K562 (cell line): ENCODE measurements at regions not wholly inside any gene's neighbourhood (a gene's known extent, or its start where the extent isn't known, plus 50 kb on each side); places are given as distances from the start of the nearest gene placed in this dataset.
A peak's percentile ranks its signal among the peaks of the same experiment; 100 is the strongest.

Experiments used
- ATAC-seq: fragments of 200-7000 bp; cut with Tn5 transposase; 3 replicates; pipeline ENCODE4 v1.9.1; 2020; ENCODE audit warnings: moderate library complexity
- BruUV-seq: library from RNA; stranded (reverse); fragments of 400-500 nt; replicated peaks from 2 replicates; lab custom pipeline; 2021; lab: Mats Ljungman, UMichigan
- CTCF ChIA-PET: fragments of 300-600 bp; formaldehyde crosslinking; extraction: SDS; loops from one replicate; lab custom pipeline; 2021; ENCODE audit warnings: low intra/inter-chr PET ratio; lab: Yijun Ruan, JAX
- POLR2A ChIA-PET: fragments of 300-600, 350-650 bp; sonication (Branson Sonifier 250); formaldehyde crosslinking; extraction: SDS; loops from one replicate; lab custom pipeline; 2021; ENCODE audit warnings: antibody characterized with exemption, inconsistent platforms; lab: Yijun Ruan, JAX
- DNase-seq, 4 experiments: peaks; one replicate each; pipeline versions ENCODE4 v3.0.0 to v3.0.0-alpha.2; 2011 to 2018; ENCODE audit warnings: low spot score in 3 of 4, mixed read lengths in 3 of 4; ENCODE audit errors: extremely low read depth in 1 of 4
- FAIRE-seq: peaks from 2 replicates; lab custom pipeline; 2011; peaks lifted over from hg19 to GRCh38; lab: Jason Lieb, UNC
- H2AFZ ChIP-seq: 2 replicates; pipeline ENCODE4 v1.6.0; 2011; ENCODE audit warnings: low read depth, low read length, control low read depth, inconsistent platforms
- H3K27ac ChIP-seq: fragments of 200-600 bp; 3 replicates; pipeline ENCODE4 v1.8.0; 2011; ENCODE audit warnings: low read depth, mild to moderate bottlenecking, control low read depth, inconsistent platforms, low read length, moderate library complexity, mixed read lengths; ENCODE audit errors: extremely low read depth
- H3K27me3 ChIP-seq, 2 experiments: fragments of 300-600 bp in 1 of 2; 2 replicates in 1 of 2; 3 replicates in 1 of 2; pipeline versions ENCODE4 v1.6.0 to v1.8.0; 2011; ENCODE audit warnings: inconsistent platforms in 2 of 2, low read length in 2 of 2, mild to moderate bottlenecking in 1 of 2, mixed read lengths in 1 of 2, moderate library complexity in 1 of 2; ENCODE audit not compliant: control insufficient read depth in 2 of 2, insufficient read depth in 2 of 2
- H3K36me3 ChIP-seq: fragments of 300-600 bp; 3 replicates; pipeline ENCODE4 v1.8.0; 2011; ENCODE audit warnings: mild to moderate bottlenecking, low read length, inconsistent platforms; ENCODE audit not compliant: control insufficient read depth, insufficient read depth
- H3K4me1 ChIP-seq, 2 experiments: fragments of 200-600 bp in 1 of 2; replicated peaks in 1 of 2; 2 replicates in 1 of 2; 3 replicates in 1 of 2; pipeline versions ENCODE4 v1.5.1 to v1.8.0; 2011; ENCODE audit warnings: inconsistent platforms in 2 of 2, low read length in 2 of 2, mild to moderate bottlenecking in 1 of 2, mixed read lengths in 1 of 2, moderate library complexity in 1 of 2; ENCODE audit not compliant: control insufficient read depth in 2 of 2, insufficient read depth in 2 of 2
- H3K4me2 ChIP-seq: 2 replicates; pipeline ENCODE4 v1.6.1; 2011; ENCODE audit warnings: low read length, control low read depth, inconsistent platforms, mixed read lengths; ENCODE audit not compliant: insufficient read depth
- H3K4me3 ChIP-seq: fragments of 200-600 bp; sonication (generic), shearing (Covaris generic); 2 replicates; pipeline ENCODE4 v1.5.1; 2016; ENCODE audit warnings: control low read depth, inconsistent platforms
- H3K79me2 ChIP-seq: fragments of 200-600 bp; 3 replicates; pipeline ENCODE4 v1.8.0; 2011; ENCODE audit warnings: low read length, inconsistent platforms; ENCODE audit not compliant: control insufficient read depth, insufficient read depth
- H3K9ac ChIP-seq, 2 experiments: 2 replicates each; pipeline versions ENCODE4 v1.6.0 to v1.6.1; 2011; ENCODE audit warnings: low read depth in 2 of 2, low read length in 2 of 2, control low read depth in 1 of 2, inconsistent platforms in 1 of 2, mild to moderate bottlenecking in 1 of 2, mixed read lengths in 1 of 2; ENCODE audit not compliant: insufficient read depth in 1 of 2
- H3K9me1 ChIP-seq: one replicate; pipeline ENCODE4 v1.6.0; 2011; ENCODE audit warnings: inconsistent platforms, mild to moderate bottlenecking, low read length, moderate library complexity; ENCODE audit not compliant: control insufficient read depth, insufficient read depth
- H3K9me3 ChIP-seq: replicated peaks from 2 replicates; pipeline ENCODE4 v1.5.1; 2011; ENCODE audit warnings: low read depth, low read length, inconsistent platforms; ENCODE audit not compliant: control insufficient read depth, insufficient read depth
- H4K20me1 ChIP-seq: replicated peaks from 2 replicates; pipeline ENCODE4 v1.6.1; 2011; ENCODE audit warnings: low read length, inconsistent platforms, mixed read lengths; ENCODE audit not compliant: control insufficient read depth, insufficient read depth
- CAMTA2 ChIP-seq: fragments of 250-450 bp; sonication (Bioruptor Pico); conservative IDR thresholded peaks from 2 replicates; pipeline ENCODE4 v1.5.1; 2022
- CREBBP ChIP-seq: IDR thresholded peaks from one replicate; pipeline ENCODE4 v1.6.1; 2012; ENCODE audit warnings: low read depth, mild to moderate bottlenecking, control low read depth, inconsistent platforms, low read length
- ILF3 ChIP-seq: fragments of 450-650 bp; IDR thresholded peaks from 2 replicates; pipeline ENCODE4 v1.6.1; 2018; ENCODE audit warnings: antibody characterized with exemption, mild to moderate bottlenecking, moderate library complexity, borderline replicate concordance
- JUND ChIP-seq, 2 experiments: IDR thresholded peaks; 2 replicates in 1 of 2; 3 replicates in 1 of 2; pipeline ENCODE4 v1.6.1; 2011; ENCODE audit warnings: borderline replicate concordance in 2 of 2, low read depth in 2 of 2, low read length in 2 of 2, improper control_type of control experiment in 1 of 2, missing biosample characterization in 1 of 2, missing genetic modification characterization in 1 of 2, missing genetic modification reagents in 1 of 2
- PBX2 ChIP-seq, 2 experiments: IDR thresholded peaks in 1 of 2; conservative IDR thresholded peaks in 1 of 2; 2 replicates each; pipeline ENCODE4 v1.6.1; 2016; ENCODE audit warnings: low read depth in 2 of 2, mild to moderate bottlenecking in 1 of 2, missing compliant biosample characterization in 1 of 2, missing genetic modification characterization in 1 of 2, moderate library complexity in 1 of 2
- PKNOX1 ChIP-seq: fragments of 450-650 bp; IDR thresholded peaks from 2 replicates; pipeline ENCODE4 v1.6.1; 2016
- PPARD ChIP-seq: fragments of 250-450 bp; sonication (Bioruptor Pico); IDR thresholded peaks from 2 replicates; pipeline ENCODE4 v1.8.0; 2022; ENCODE audit warnings: inconsistent platforms, mild to moderate bottlenecking, moderate library complexity
- PURB ChIP-seq: sonication (generic); formaldehyde crosslinking; IDR thresholded peaks from 2 replicates; pipeline ENCODE4 v1.9.0; 2021; ENCODE audit warnings: low read depth, mild to moderate bottlenecking, missing genetic modification reagents
- STAG1 ChIP-seq: sonication (generic); formaldehyde crosslinking; IDR thresholded peaks from 2 replicates; pipeline ENCODE4 v1.5.0; 2020; ENCODE audit warnings: missing genetic modification reagents, borderline replicate concordance
- TFE3 ChIP-seq: fragments of 450-650 bp; formaldehyde crosslinking; IDR thresholded peaks from 2 replicates; pipeline ENCODE4 v1.4.0; 2020; ENCODE audit warnings: mild to moderate bottlenecking, mixed read lengths
- U2AF1 ChIP-seq: fragments of 200-400 bp; formaldehyde crosslinking; optimal IDR thresholded peaks from 2 replicates; pipeline ENCODE3; 2017; ENCODE audit warnings: mild to moderate bottlenecking, low read depth, low read length, moderate library complexity
- ZNF644 ChIP-seq: fragments of 200-800 bp; sonication (Bioruptor generic); IDR thresholded peaks from 2 replicates; pipeline ENCODE4 v1.6.1; 2016; ENCODE audit warnings: low read depth, missing genetic modification characterization, missing compliant biosample characterization
- ZNF740 ChIP-seq, 3 experiments: fragments of 200-800 bp in 1 of 3; sonication (Bioruptor generic) in 1 of 3; sonication (generic) in 1 of 3; formaldehyde crosslinking in 1 of 3; IDR thresholded peaks; 2 replicates each; pipeline versions ENCODE4 v1.6.1 to v1.8.0; 2016 to 2022; ENCODE audit warnings: mild to moderate bottlenecking in 2 of 3, missing compliant biosample characterization in 2 of 3, missing genetic modification characterization in 2 of 3, missing genetic modification reagents in 1 of 3
- WGBS: fragments of 100-300 bp; shearing (Covaris generic); methylation state at CpG from one replicate; pipeline ENCODE4 v1.1.6; 2016; ENCODE audit warnings: low coverage, mixed read lengths; ENCODE audit not compliant: insufficient coverage; ENCODE audit errors: missing lambda C conversion rate; 5-methylcytosine and 5-hydroxymethylcytosine counted together
- in situ Hi-C: fragments of 300-500 bp; cut with MboI; formaldehyde crosslinking; loops from 4 replicates; pipeline ENCODE4 v1.15.0; 2018; ENCODE audit warnings: inconsistent platforms, mixed read lengths
- intact Hi-C: fragments of 100-400 bp; cut with micrococcal nuclease; formaldehyde crosslinking; loops from 2 replicates; pipeline ENCODE4 v1.14.2; 2022

GRCh38 chr2:57516698-57517340, 529.8 kb upstream of the VRK2 start:
- Histone ChIP-seq H4K20me1 (no peaks in the 10 kb centered on the region), H3K4me2 (no peak overlapping the region), H3K9me1 (no peaks in the 10 kb centered on the region), H3K27ac (no peak overlapping the region), H3K79me2 (no peaks in the 10 kb centered on the region), H2AFZ (no peak overlapping the region), H3K4me3 (no peak overlapping the region), H3K36me3 (no peaks in the 10 kb centered on the region), H3K4me1 (no peaks in the 10 kb centered on the region), H3K27me3 (no peaks in the 10 kb centered on the region), H3K9me3 (no peaks in the 10 kb centered on the region), H3K9ac (no peak overlapping the region)
- ATAC-seq (peak; percentile 74), DNase-seq (peak; percentile 24 to 37 (median 33)), FAIRE-seq (peak; percentile 64)
- no TSS peak for BruUV-seq
- POLR2A ChIA-PET, result no interaction called here
- WGBS, result 0% methylated on average over 7 of the region's 7 CpGs
- CTCF ChIA-PET, result interaction anchor here (1.0 kb wide), 1 partner anchor 1439 kb away, joined by 3 read pairs; no protein-coding TSS in a partner anchor
- in situ Hi-C loops (loop anchor here (25.0 kb wide), 2 partner anchors 1555 to 1805 kb away; no protein-coding TSS in a partner anchor), intact Hi-C loops (loop anchor here (2.0 to 10.0 kb wide), 3 partner anchors 1335 to 1442 kb away; partner anchors contain the start of gene CCDC85A)
- no peak for TF ChIP-seq ILF3
- TF ChIP-seq ZNF644 (tag), result no peak
- TF ChIP-seq TFE3 (CRISPR knock-in tag), result no peak
- no peak for TF ChIP-seq PBX2 (CRISPR knock-in tag; IDR thresholded peaks at IDR 0.05; ENCODE audit: low read depth)
- peak; percentile 71 for TF ChIP-seq PBX2 (tag; conservative IDR thresholded peaks at IDR 0.05; ENCODE audit: low read depth)
- peak; percentile 20; the same call in 1 of the 2 replicates for TF ChIP-seq JUND (IDR thresholded peaks at IDR 0.05; ENCODE audit: borderline replicate concordance, low read depth, low read length)
- TF ChIP-seq JUND (tag; IDR thresholded peaks at IDR 0.05; ENCODE audit: borderline replicate concordance, low read depth, low read length), result 0 out of 3 replicates have a peak, but pooled peaks have one; percentile 21
- TF ChIP-seq ZNF740 (CRISPR knock-in tag; IDR thresholded peaks at IDR 0.05), result no peak
- no peak for TF ChIP-seq ZNF740 (tag; IDR thresholded peaks at IDR 0.05)
- TF ChIP-seq PPARD, result no peak
- no peak for TF ChIP-seq U2AF1
- no peak for TF ChIP-seq CAMTA2
- TF ChIP-seq PURB (CRISPR knock-in tag), result no peak
- no peak for TF ChIP-seq STAG1
- 0 out of 2 replicates have a peak, but pooled peaks have one; percentile 16 for TF ChIP-seq PKNOX1
- TF ChIP-seq CREBBP, result no peak
